ENCODE measurements at regions not wholly inside any gene's neighbourhood (a gene's known extent, or its start where the extent isn't known, plus 50 kb on each side); places are given as distances from the start of the nearest gene placed in this dataset.
A peak's percentile ranks its signal among the peaks of the same experiment; 100 is the strongest.
"Not testable (repeated sequence)": the region's sequence is repeated elsewhere in the genome, so short reads cannot be mapped to it uniquely, and the experiment has no call there.

DNA sequence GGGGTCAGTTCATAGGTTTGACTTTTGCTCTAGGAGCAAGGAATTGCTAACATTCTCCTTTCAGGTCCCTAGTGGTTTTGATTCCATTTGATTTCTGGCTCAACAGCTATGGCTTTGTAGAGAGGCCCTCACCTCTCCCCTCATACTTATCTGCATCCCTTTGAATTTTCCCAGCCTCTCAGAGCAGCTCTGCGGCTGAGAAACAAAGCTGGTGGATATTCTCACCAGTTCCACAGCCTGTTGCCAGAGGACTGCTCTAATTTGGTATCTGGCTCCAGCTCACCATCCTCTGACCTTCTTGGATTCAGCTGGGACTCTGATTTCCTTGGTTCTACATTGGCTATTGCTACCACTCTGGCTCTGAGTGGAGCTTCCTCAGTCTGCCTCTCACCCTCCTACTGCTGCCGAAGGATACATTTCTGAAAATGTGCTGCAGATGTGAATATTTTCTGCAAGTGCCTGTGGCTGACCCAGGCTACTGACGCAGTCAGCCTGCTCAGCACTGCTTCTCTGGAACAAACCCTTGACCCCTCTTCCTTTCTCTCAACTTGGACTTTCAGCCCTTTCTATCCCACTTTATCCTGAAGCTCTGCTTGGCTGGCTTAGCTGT, 110.9 kb upstream of the ENPEP start:
- DNase-seq (ENCODE audit: low read depth), result no peak

DNA sequence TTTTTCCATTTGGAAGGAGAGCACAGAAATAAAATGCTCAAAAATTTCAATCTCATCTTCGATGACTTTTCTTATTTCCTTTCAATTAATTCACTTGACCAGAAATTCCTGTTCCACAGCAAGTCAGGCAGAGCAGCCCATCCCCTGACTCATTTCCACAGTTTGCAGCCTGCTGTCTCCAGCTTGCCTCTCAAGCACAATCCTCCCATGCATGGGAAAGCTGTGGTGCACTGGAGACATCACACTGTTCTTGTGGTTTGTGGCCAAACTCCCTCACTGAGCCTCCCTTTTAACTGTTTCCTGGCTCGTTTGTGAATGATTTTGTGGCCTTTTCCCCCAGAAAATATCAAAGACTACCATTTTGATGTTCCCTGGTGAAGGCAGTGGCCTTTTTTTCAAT, 114.0 kb upstream of the ENPEP start:
- DNase-seq (ENCODE audit: low read depth), result peak; percentile 95

DNA sequence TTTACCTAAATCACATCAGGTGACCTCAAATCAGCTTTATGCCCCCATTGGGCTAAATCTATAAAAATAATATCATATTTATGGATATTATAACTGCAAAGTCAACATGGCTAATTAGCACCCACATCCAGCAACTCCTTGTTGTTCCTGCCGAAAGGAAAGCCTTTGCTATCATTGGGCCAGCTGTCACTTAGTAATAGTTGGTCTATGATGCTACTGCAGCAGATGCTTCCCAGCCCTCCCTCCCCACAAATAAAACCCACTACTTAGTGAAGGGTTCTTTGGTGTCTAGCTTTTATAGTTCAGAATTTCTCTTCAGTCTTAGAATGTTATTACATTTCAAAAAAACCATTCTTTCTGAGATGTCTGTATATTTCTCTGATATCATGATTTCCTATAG, 116.9 kb upstream of the ENPEP start:
- no peak for DNase-seq (ENCODE audit: low read depth)

DNA sequence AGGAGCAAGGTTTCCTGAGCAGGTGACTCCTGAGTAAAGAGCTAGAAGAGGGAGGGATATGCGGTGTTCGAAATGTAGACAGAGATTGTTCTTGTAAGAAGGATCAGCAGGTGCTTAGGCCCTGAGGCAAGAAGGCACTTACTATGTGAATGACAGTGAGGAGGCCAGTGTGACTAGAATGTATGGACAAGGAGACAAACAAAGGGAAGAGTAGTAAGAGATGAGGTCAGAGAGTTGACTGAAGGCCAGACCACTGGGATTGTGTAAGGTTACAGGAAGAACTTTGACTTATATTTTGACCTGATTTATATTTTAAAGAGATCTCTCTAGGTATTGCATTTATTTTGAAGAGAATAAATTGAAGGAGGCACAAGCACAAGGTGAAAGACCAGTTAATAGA, 118.4 kb upstream of the ENPEP start:
- no peak for DNase-seq (ENCODE audit: low read depth)

DNA sequence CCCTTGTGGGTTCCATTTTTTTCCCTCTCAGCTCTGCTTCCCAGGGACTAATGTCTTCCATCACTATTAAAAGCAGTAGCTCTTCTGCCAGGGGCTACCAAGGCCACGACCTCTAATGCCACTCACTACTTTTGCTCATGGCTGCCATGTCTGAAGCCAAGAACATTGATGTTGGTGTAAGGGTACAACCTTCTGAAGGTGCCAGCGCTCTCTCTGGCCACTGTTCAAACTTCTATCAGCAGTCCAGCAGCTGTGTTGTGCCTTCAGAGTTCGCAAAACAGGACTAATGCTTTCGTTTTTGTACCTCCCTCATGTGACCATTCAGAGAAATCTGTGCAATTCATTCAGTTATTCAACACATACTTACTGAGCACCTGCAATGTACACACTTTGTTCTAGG, 121.5 kb upstream of the ENPEP start:
- no peak for DNase-seq (ENCODE audit: low read depth)

DNA sequence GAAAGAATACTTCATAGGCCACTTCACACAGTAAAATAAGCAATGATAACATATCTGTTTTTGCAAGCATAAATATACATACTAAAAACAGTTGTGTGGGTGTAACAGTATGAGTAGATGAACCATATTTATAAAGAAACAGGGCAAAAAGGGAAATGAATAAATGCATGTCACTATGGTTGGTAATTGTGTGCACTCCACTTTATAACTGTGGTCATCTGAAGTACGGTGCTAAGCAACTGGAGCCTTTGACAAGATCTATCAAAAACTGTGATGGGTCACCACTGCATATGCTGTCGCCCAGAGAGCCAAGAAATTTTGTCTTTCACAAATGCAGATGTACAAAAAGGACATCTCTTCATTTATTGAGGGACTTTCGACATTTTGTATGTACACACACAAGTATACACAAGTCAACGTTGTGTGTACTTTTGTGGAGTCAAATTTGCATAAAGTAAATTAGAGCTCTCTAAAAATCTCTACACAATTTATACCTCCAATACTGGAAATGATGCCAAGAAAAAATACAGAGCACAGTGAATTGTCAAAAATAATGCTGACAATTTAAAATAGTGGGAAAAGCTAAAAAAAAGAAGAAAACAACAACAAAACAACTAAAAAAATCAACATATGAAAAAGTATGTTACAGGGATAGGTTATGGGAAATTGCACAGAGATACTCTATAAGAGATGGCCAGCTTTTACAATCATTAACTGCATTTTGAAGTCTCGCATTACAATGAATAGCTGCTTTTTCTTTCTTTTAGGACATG, 123.1 kb upstream of the ENPEP start:
- no peak for DNase-seq (ENCODE audit: low read depth)

DNA sequence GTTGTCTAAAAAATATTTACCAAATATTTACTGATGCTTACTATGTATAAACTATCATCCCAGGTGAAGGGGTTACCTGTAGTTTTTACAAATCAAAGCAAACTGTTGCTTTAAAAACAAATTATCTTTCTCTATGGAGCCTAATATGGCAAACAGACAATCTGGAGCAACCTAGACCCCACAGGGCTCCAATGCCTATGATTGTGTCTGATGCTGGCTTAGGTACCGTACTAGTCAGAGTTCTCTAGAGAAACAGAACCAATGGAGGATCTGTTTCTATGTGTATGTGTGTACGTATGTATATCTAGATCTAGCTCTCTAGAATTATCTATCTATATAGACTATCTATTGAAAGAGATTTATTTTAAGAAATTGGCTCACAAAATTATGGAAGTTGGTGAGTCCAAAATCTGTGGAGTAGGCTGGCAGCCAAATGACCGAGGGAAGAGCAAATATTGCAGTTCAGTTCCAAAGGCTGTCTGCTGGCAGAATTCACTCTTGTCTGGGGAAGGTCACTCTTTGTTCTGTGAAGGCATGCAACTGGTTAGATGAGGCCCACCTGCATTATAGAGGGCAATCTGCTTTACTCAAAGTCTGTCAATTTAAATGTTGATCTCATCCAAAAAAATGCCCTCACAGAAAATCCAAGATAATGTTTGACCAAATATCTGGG, 127.1 kb upstream of the ENPEP start:
- DNase-seq (ENCODE audit: low read depth), result no peak

DNA sequence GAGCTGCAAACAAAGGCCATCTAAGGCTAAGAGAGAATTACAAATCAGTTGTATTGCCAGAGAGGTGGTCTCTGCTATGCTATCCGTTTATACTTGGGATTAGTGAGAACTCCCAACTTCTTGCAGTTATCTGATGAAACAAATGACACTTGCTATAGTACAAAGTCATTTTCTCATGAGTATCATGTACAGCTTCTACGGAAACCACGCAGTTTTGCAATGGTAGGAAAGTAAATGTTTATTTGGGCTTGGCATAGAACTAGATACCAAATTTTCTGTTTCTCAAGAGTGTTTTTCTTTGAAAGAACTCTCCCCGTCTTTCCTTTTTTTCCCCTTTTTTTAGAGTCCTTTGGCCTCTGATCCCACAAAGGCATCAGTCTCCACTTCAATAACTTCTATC, 128.2 kb upstream of the ENPEP start:
- DNase-seq (ENCODE audit: low read depth), result no peak

DNA sequence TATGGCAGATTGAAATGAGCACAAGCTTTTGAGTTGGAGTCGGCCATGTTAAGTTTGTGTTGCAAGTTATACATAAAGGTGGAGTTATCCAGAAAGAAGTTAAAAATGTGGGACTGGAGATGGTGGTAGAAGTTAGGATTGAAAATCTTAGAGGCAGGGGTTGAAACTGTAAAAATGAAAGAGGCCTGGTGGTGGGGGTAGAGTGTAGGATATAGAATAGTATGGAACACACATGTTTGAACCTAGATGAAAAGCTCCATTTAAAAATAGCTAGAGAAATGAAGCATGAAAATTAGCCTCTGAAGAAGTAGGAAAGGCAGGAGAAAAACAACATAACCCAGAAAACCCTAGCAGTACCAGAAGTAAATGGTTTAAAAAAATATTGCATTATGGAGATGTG, 131.8 kb upstream of the ENPEP start:
- DNase-seq (ENCODE audit: low read depth), result peak; percentile 42

DNA sequence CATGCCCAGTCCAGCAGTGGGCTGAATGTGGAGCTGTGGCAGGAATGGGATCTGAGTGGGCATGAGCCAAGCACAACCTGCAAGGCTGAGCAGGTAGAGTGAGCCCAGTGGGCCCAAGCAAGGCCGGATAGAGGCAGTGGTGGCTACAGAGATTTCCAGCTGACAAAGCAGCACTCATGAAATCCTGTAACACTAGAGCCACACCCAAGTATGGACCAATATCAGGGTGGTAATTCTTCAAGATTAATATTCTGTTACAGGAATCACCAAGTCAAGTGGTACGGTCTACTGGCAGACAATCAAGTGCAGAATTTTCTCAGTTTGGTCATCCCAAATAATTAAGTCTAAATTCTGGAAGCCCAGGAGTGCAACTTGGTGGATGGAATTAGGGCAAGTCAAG, 132.4 kb upstream of the ENPEP start:
- no peak for DNase-seq (ENCODE audit: low read depth)

DNA sequence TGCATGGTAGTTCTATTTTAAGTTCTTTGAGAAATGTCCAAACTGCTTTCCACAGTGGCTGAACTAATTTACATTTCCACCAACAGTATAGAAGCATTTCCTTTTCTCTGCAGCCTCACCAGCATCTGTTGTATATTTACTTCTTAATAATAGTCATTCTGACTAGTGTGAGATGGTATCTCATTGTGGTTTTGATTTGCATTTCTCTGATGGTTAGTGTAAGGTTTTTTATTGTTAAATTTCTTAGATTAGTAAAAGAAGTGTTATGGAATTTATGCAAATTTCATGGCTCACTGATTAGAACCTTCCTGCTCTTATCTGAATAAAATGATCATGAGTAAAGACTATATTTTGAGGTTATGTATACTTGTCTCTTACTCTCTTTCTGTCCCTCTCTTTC, 134.8 kb upstream of the ENPEP start:
- DNase-seq (ENCODE audit: low read depth), result not testable (repeated sequence)

DNA sequence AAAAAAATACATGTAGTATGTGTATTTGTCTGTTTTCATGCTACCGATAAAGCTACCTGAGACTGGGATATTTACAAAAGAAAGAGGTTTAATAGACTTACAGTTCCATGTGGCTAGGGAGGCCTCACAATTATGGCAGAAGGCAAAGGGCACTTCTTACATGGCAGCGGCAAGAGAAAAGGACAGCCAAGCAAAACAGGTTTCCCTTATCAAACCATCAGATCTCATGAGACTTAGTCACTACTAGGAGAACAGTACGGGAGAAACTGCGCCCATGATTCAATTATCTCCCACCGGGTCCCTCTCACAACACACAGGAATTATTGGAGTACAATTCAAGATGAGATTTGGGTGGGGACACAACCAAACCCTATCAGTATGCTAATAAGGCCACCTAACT, 137.0 kb upstream of the ELOVL6 start:
- no peak for DNase-seq (ENCODE audit: low read depth)

DNA sequence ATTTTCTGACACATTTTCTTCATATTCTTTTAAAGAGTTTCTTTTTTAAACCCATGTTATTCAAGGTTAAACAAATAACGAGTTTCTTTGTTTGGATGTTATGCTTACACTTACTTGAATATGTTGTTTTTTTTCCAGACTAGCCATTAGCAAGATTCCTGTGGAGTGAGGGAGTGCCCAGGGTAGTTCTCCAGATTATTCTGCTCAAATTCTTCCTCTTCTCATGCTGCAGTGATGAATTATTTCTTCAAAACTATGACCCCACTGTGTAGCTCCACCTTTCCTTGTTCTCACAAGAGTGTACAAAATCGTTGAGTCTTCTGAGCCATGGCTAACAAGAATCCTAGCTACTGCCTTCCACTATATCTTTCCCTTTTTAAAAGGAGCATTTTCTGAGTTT, 134.1 kb upstream of the ELOVL6 start:
- no peak for DNase-seq (ENCODE audit: low read depth)

DNA sequence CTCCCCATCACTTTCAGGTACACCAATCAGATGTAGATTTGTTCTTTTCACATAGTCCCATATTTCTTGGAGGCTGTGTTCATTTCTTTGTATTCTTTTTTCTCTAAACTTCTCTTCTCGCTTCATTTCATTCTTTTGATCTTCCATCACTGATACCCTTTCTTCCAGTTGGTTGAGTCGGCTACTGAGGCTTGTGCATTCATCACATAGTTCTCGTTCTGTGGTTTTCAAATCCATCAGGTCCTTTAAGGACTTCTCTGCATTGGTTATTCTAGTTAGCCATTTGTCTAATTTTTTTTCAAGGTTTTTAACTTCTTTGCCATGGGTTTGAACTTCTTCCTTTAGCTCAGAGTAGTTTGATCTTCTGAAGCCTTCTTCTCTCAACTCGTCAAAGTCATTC, 128.0 kb upstream of the ELOVL6 start:
- DNase-seq (ENCODE audit: low read depth), result not testable (repeated sequence)

DNA sequence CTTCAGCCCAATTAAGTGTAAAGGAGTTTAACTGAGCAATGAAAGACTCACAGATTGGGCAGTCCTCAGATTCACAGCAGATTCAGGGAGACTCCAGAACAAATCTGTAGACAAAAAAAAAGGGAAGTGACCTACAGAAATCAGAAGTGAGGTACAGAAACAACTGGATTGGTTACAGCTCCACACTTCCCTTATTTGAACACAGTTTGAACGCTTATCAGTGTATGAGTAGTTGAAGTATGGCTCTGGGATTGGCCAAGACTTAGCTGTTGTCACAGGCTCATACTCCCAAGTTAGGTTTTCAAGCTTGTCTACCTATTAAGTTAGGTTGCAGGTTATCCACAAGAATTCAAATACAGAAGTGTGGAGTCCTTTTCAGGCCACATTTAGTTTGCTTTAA, 112.4 kb upstream of the ELOVL6 start:
- peak; percentile 25 for DNase-seq (ENCODE audit: low read depth)

DNA sequence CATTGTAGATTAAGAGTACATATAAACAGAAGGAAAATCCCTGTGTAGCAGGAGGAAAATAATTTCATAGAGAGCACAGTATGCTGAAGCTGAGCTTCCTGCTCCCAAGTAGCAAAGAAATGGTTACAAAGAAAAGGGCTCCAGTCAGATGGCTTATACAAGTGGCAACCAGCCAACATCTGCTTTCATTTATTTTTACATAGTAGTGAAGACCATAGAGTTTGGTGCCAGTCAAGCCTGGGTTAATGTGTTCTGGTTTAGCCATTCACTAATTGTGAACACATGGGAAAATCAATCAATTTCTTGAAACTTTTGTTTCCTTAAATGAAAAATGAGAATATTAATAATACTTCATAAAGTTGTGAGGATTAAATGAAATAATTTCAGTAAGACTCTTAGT, 111.3 kb upstream of the ELOVL6 start:
- DNase-seq (ENCODE audit: low read depth), result no peak

DNA sequence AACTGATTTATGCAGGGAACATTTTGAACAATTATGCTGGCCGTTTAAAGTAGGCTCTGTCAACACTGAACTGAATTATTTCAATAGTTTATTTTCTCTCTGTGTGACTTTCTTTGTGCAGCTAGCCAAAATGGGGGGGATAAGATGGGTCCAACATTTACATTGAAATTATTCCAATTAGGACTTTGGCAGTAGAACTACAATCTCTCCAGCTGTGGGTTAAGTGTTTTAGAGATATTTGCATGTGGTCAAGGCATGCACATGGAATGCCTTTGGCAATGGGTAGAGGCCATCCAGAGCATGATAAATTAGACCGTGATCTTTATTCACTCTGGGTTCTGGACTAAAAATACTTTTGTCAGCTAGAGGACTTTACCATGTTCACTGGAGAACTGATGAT, 107.9 kb upstream of the ELOVL6 start:
- no peak for DNase-seq (ENCODE audit: low read depth)

DNA sequence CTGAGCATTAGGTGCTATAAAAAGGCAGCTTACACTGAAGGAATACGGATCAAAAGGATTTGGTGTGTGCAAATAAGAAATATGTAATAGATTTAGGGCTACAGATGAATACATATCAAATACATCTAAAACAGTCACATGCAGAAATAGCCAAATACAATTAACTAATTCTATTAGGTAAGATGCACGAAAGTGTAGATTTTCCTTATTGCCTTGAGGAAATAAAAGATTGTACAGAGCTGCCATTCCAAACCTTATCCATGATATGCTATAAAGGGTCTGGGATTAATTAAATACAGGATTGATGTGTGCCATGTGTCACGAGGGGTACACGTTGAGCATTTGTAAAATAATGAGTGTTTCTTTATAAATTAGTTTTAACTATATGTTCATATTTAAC, 107.0 kb upstream of the ELOVL6 start:
- DNase-seq (ENCODE audit: low read depth), result no peak

DNA sequence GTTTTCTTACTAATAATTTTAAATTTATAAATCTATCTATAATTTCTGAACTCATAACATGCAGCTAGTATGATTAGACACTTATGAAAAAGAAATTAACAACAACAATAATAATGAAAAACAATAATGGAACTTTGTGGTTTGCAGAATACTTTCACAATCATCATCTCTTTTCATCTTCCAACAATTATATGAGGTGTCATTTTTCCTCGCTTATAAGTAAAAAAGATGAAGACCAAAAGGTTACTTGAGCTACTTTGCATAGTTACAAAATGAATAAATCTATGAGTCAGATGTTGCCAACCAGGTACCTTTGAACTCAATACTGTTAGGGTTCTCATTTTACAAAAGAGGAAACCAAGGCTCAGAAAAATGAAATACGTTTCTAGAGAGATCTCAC, 98.5 kb upstream of the ELOVL6 start:
- DNase-seq (ENCODE audit: low read depth), result no peak

DNA sequence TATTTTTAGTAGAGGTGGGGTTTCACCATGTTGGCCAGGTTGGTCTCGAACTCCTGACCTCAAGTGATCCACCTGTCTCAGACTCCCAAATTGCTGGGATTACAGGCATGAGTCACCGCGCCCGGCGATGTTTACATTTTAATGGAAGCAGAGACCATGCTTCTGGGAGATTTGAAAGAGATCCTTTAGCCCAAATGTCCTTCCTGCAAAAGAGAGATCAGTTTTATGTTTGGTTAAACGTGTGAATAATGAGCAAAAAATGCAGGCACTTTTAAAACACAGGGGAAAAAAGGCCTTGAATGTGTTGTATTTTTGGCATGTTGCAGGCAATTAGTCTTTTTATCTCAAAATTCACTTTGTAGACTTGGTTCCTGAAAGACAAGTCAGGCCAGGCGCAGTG, 95.8 kb upstream of the ELOVL6 start:
- DNase-seq (ENCODE audit: low read depth), result peak; percentile 50

DNA sequence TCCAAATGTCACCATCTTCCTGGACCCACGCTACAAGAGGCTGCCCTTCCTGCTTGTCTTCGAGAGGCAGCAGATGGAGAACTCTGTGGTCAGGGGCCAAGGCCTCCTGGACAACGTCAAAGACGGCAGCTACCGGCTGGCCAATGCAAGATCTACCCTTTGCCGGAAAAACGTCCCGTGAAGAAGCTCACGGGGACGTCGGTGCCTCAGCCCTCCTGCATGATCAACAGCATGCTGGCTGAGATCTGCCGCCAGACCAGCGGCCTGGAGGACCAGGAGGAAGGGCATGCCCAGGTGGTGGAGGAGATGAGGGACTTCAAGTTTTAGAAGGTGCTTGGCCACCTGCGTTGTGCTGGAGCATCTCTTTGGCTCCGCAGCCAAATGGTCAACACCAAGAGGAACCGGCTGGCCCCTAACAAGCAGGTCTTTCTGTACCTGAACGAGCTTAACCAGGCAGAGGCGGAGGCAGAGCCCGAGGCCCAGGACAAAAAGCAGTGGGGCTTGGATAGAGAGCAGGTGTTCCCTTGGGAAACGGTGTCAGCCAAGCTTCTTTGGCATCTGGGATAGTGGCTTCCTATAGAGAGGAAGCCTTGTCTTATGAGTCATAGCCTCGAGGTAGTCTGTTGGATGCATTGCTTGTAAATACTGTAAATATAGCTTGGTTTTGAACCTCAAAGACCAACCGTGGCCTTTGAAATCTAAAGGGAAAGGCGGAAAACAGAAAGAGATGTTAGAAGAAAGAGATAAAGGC, 94.8 kb upstream of the ELOVL6 start:
- DNase-seq (ENCODE audit: low read depth), result peak; percentile 10

DNA sequence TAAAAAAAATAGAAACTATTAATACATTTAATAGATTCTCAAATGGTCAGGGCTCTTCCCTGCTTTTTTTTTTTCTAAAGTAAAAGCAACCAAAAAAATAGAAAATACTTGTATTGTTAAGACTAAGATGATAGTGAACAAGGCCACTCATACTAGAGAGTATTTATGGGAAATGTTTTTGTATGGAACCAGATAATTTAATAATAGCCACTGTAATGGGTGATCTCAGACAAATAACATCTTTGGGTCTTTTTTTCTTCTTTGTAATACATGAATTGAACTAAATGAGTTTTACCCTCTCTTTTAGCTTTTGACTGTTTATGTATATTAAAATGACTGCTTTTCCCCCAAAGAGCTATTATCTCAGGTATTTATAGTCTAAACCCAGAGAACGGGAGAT, 92.1 kb upstream of the ELOVL6 start:
- no peak for DNase-seq (ENCODE audit: low read depth)

Data from HT1080 (cell line).